CD4-positive, alpha-beta memory T cell (primary cell): ENCODE measurements at regions not wholly inside any gene's neighbourhood (a gene's known extent, or its start where the extent isn't known, plus 50 kb on each side); places are given as distances from the start of the nearest gene placed in this dataset.

Experiments
- CTCF ChIA-PET: fragments of 350-600 bp; sonication (Branson Sonifier 250); formaldehyde crosslinking; loops from one replicate; lab custom pipeline; 2021; ENCODE audit warnings: inconsistent platforms; ENCODE audit not compliant: partially characterized antibody; lab: Charles Lee
- POLR2A ChIA-PET: fragments of 350-600 bp; sonication (Branson Sonifier 250); formaldehyde crosslinking; loops from one replicate; lab custom pipeline; 2021; ENCODE audit not compliant: partially characterized antibody; lab: Charles Lee
- DNase-seq, 5 donors: peaks; one replicate each; pipeline versions ENCODE4 v3.0.0 to v3.0.0-alpha.2; 2020 to 2022; ENCODE audit warnings: mixed read lengths in 1 of 5
- H3K27ac ChIP-seq: one replicate; pipeline ENCODE4 v1.7.0; 2013; ENCODE audit warnings: low read depth, low read length
- H3K27me3 ChIP-seq: 2 replicates; pipeline ENCODE4 v1.7.0; 2013; ENCODE audit warnings: mild to moderate bottlenecking, low read length, moderate library complexity; ENCODE audit not compliant: insufficient read depth
- H3K36me3 ChIP-seq: 2 replicates; pipeline ENCODE4 v1.7.0; 2013; ENCODE audit warnings: mild to moderate bottlenecking, low read length, moderate library complexity; ENCODE audit not compliant: insufficient read depth
- H3K4me1 ChIP-seq: 2 replicates; pipeline ENCODE4 v1.7.0; 2013; ENCODE audit warnings: mild to moderate bottlenecking, low read length, moderate library complexity; ENCODE audit not compliant: insufficient read depth
- H3K4me3 ChIP-seq, 2 donors: one replicate each; pipeline ENCODE4 v1.7.0; 2013; ENCODE audit warnings: low read length in 2 of 2, mild to moderate bottlenecking in 1 of 2
- H3K9me3 ChIP-seq, 2 donors: one replicate each; pipeline ENCODE4 v1.7.0; 2013; ENCODE audit warnings: low read length in 2 of 2, control low read depth in 1 of 2; ENCODE audit not compliant: control insufficient read depth in 1 of 2
- H3K27ac Mint-ChIP-seq, 7 donors: one replicate each; pipeline ENCODE4 v1.8.0; 2020 to 2021; ENCODE audit warnings: mixed read lengths in 7 of 7, mild to moderate bottlenecking in 6 of 7, inconsistent platforms in 3 of 7, moderate library complexity in 3 of 7
- H3K27me3 Mint-ChIP-seq, 2 donors: one replicate each; pipeline ENCODE4 v1.8.0; 2020 to 2021; ENCODE audit warnings: mixed read lengths in 2 of 2
- H3K36me3 Mint-ChIP-seq, 2 donors: one replicate each; pipeline ENCODE4 v1.8.0; 2020 to 2021; ENCODE audit warnings: mixed read lengths in 2 of 2, inconsistent platforms in 1 of 2, mild to moderate bottlenecking in 1 of 2
- H3K4me1 Mint-ChIP-seq, 4 donors: one replicate each; pipeline ENCODE4 v1.8.0; 2020 to 2021; ENCODE audit warnings: mixed read lengths in 4 of 4, mild to moderate bottlenecking in 1 of 4
- H3K4me3 Mint-ChIP-seq, 8 donors: one replicate each; pipeline ENCODE4 v1.8.0; 2020 to 2021; ENCODE audit warnings: mixed read lengths in 8 of 8, mild to moderate bottlenecking in 7 of 8, moderate library complexity in 6 of 8, inconsistent platforms in 3 of 8
- H3K9me3 Mint-ChIP-seq, 8 donors: one replicate each; pipeline ENCODE4 v1.8.0; 2020 to 2021; ENCODE audit warnings: mixed read lengths in 8 of 8, mild to moderate bottlenecking in 5 of 8, inconsistent platforms in 3 of 8, moderate library complexity in 1 of 8
- intact Hi-C: fragments of 100-400 bp; cut with micrococcal nuclease; formaldehyde crosslinking; loops from one replicate; pipeline ENCODE4 v1.15.1; 2023

DNA sequence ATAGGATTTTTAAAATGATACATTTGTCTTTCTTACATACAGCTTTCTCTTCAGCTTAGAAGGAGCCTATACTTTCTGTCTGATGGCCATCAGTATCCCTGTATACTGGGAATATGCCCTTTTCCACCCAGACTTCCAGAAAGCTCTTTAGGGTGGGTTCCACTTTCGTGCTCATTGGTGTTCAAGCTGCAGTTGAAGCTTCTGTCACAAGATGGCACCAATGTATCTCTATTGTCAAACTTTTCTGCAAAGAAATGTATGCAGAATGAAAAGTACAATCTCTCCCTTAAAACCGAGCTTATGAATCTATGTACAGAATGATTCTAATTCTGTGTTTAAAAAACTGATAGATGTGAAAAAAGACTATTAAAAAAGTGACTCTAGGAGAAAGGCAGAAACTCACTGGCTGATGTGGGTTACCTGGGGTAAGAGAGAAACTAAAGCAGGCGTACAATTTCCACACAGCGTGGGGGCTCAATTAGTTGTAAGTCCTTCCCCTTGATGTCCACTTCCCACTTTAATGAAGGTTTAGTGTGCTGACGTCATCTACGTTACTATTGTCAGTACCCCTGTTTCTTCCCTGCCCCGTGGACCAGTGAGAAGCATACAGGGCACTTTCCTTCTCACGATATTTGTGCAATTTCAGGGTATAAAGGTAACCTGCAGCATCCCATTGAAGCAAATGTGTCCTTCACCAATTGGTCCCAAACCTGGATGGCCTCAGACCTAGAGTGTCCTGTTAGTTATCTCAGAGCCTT is 57.3 kb upstream of the TCEAL2 start:
- no peaks in the 10 kb centered on the region for H3K27me3 ChIP-seq
- POLR2A ChIA-PET: no interaction called here
- no peaks in the 10 kb centered on the region for H3K36me3 Mint-ChIP-seq
- H3K4me3 ChIP-seq: no peak overlapping the region
- H3K4me1 ChIP-seq: no peaks in the 10 kb centered on the region
- peaks cover 2 to 5% of the 10 kb centered on the region in 2 donors for H3K27me3 Mint-ChIP-seq
- peaks cover 0 to 12% (median 2%) of the 10 kb centered on the region in 8 donors for H3K9me3 Mint-ChIP-seq
- CTCF ChIA-PET: interaction anchor here (1.0 to 1.8 kb wide), 4 partner anchors 15 to 883 kb away, joined by 3 to 4 read pairs (median 4); no protein-coding TSS in a partner anchor
- no peak overlapping the region for H3K27ac Mint-ChIP-seq
- H3K27ac ChIP-seq: no peak overlapping the region
- peak in 4 of 5 donors; percentile 12 to 24 (median 22) for DNase-seq
- no peaks in the 10 kb centered on the region for H3K4me1 Mint-ChIP-seq
- intact Hi-C loops: loop anchor here (1.0 to 5.0 kb wide), 2 partner anchors 471 to 795 kb away; no protein-coding TSS in a partner anchor
- no peaks in the 10 kb centered on the region for H3K36me3 ChIP-seq
- H3K4me3 Mint-ChIP-seq: no peak overlapping the region
- no peaks in the 10 kb centered on the region for H3K9me3 ChIP-seq

DNA sequence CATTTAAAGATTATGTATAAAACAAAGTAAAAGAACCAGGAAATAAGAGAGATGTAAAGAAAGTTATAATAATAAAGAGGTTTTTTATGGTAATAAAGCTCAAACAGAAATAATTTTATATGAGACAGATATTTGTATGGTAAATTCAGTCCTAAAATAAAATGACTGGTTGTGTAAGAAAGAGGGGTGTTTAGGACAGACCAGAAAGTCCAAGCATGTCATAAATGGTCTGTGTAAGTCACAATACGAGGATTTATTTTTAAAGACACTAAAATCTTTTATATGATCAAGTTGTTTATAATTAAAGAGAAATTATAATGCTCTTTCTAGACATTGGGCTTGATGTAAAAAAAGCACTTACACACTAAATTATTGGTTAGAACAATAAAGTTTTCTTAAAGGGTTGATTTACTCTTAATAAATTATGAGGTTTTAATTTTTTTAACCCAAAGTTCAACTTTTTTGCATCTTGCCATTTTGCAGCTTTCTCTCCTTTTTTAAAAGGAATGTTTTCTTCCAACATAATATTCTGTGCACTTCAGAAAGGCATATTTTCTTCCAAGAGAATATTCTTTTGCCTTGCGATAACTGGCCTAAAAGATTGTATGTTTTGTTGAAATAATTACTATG is 61.9 kb upstream of the TCEAL2 start:
- H3K9me3 ChIP-seq: no peaks in the 10 kb centered on the region
- Mint-ChIP-seq H3K9me3 (peaks cover 0 to 12% (median 2%) of the 10 kb centered on the region in 8 donors), H3K36me3 (no peaks in the 10 kb centered on the region), H3K27me3 (peaks cover 0 to 8% of the 10 kb centered on the region in 2 donors), H3K4me3 (no peak overlapping the region), H3K27ac (no peak overlapping the region), H3K4me1 (no peaks in the 10 kb centered on the region)
- POLR2A ChIA-PET: no interaction called here
- H3K4me1 ChIP-seq: no peaks in the 10 kb centered on the region
- no peaks in the 10 kb centered on the region for H3K27me3 ChIP-seq
- no peak overlapping the region for H3K27ac ChIP-seq
- no peak overlapping the region for H3K4me3 ChIP-seq
- CTCF ChIA-PET: interaction anchor here (1.4 kb wide), 1 partner anchor 9 kb away, joined by 3 read pairs; no protein-coding TSS in a partner anchor
- H3K36me3 ChIP-seq: no peaks in the 10 kb centered on the region
- no peak for DNase-seq
- intact Hi-C loops: no loop called here

DNA sequence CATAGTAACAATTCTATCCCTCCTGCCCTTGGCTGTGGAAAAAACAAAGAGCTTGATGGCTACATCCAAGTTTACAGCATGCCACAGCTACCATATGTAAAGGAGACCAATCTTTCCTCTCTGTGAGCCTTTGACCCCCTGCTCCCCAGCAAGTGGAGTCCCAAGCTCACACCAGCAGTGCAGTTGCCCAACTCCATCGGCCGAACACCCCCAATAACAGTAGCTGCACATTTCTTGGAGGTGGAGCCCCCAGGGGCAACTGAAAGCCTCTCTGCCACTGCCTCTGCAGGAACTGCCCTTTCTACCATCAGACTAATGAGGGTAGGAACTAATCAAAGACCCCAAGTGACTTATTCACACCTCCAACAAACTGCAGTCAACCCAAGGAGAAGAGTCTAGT is 81.0 kb upstream of the TCEAL2 start:
- Histone ChIP-seq H3K27ac (no peak overlapping the region), H3K4me3 (no peak overlapping the region), H3K27me3 (no peaks in the 10 kb centered on the region), H3K36me3 (no peaks in the 10 kb centered on the region), H3K9me3 (no peaks in the 10 kb centered on the region), H3K4me1 (no peaks in the 10 kb centered on the region)
- H3K27me3 Mint-ChIP-seq: no peaks in the 10 kb centered on the region
- H3K27ac Mint-ChIP-seq: no peak overlapping the region
- no peak for DNase-seq
- peaks cover 0 to 3% (median 0%) of the 10 kb centered on the region in 8 donors for H3K9me3 Mint-ChIP-seq
- H3K4me3 Mint-ChIP-seq: no peak overlapping the region
- intact Hi-C loops: no loop called here
- H3K36me3 Mint-ChIP-seq: no peaks in the 10 kb centered on the region
- ChIA-PET POLR2A (no interaction called here), CTCF (no interaction called here)
- H3K4me1 Mint-ChIP-seq: no peaks in the 10 kb centered on the region

DNA sequence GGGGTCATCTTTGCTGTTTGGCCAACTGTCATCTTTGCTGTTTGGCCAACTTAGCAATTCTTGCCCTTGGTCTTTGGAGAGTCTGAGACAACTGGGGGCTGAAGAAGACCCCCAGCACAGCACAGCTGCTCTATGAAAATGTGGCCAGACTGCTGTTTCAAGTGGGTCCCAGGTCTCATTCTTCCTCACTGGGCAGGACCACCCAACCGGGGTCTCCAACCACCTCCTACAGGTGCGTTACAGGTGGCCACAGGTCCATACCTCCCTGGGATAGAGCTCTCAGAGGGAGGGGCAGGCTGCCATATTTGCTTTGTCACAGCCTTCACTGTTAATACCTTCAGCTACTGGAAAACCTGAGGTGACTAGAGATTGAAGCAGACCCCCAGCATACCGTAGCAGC is 82.1 kb upstream of the TCEAL2 start:
- no peak overlapping the region for H3K27ac Mint-ChIP-seq
- no peaks in the 10 kb centered on the region for H3K36me3 ChIP-seq
- H3K9me3 Mint-ChIP-seq: peaks cover 0 to 3% (median 0%) of the 10 kb centered on the region in 8 donors
- H3K27ac ChIP-seq: no peak overlapping the region
- H3K27me3 Mint-ChIP-seq: no peaks in the 10 kb centered on the region
- H3K4me3 Mint-ChIP-seq: no peak overlapping the region
- intact Hi-C loops: no loop called here
- CTCF ChIA-PET: no interaction called here
- no peak overlapping the region for H3K4me3 ChIP-seq
- H3K4me1 Mint-ChIP-seq: no peaks in the 10 kb centered on the region
- no peak for DNase-seq
- POLR2A ChIA-PET: no interaction called here
- H3K27me3 ChIP-seq: no peaks in the 10 kb centered on the region
- no peaks in the 10 kb centered on the region for H3K4me1 ChIP-seq
- H3K9me3 ChIP-seq: no peaks in the 10 kb centered on the region
- H3K36me3 Mint-ChIP-seq: no peaks in the 10 kb centered on the region

DNA sequence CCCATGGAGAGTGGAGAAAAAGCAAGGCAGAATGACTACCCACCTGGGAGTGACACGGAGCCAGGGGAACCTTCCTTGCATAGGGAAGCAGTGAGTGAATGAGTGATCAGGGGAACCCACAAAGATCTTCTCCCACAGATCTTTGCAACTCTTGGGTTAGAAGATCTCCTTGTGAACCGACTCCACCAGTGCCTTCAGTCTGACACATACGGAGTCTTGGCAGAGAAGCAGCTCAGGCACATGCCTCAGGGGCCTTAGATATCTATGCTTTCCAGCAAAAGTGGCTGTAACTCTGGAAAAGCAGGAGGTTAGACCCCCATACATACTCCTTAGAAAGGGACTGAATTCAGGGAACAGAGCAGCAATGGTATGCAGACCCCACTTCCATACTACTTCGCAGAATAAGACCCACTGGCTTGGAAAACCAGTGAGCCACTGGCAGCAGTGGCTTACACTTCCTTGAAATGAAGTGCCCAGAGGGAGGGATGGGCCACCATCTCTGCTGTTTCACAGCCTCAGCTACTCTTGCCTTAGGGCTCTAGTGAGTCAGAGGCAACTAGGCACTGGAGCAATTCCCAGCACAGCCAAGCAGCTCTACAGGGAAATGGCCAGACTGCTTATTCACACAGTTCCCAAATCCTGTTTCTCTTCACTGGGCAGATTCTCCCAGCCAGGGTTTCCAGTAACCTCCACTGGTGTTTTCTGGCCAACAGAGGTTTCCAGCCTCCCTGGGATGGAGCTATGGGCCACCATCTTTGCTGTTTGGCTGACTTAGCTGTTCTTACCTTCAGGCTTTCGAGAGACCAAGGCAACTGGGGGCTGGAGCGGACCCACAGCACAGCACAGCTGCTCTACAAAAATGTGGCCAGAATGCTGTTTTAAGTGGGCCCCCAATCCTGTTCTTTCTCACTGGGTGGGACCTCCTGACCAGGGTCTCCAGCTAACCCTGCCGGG is 82.8 kb upstream of the TCEAL2 start:
- Mint-ChIP-seq H3K4me3 (no peak overlapping the region), H3K4me1 (no peaks in the 10 kb centered on the region), H3K27me3 (no peaks in the 10 kb centered on the region), H3K36me3 (no peaks in the 10 kb centered on the region), H3K9me3 (peaks cover 0 to 3% (median 0%) of the 10 kb centered on the region in 8 donors), H3K27ac (no peak overlapping the region)
- intact Hi-C loops: no loop called here
- ChIA-PET POLR2A (no interaction called here), CTCF (no interaction called here)
- H3K9me3 ChIP-seq: no peaks in the 10 kb centered on the region
- H3K4me1 ChIP-seq: no peaks in the 10 kb centered on the region
- no peak overlapping the region for H3K27ac ChIP-seq
- H3K27me3 ChIP-seq: no peaks in the 10 kb centered on the region
- H3K36me3 ChIP-seq: no peaks in the 10 kb centered on the region
- no peak overlapping the region for H3K4me3 ChIP-seq
- no peak for DNase-seq

DNA sequence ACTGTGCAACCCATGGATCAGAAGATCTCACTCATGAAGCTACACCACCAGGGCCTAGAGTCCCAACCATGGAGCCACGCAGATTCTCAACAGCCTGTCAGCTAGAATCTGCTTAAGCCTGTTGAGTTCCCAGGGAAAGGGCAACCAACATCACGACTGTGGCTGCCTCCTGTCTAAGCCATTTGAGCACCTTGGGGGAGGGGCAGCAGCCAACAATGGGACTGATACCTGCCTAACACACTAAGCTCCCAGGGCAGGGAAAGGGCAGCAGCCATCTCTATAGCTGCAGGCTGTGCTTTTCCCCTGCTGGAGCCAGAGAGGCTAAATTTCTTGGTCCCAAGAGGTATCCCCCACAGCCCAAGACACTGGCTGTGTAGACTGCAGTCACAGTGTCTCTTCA is 96.5 kb upstream of the TCEAL2 start:
- H3K4me3 Mint-ChIP-seq: no peak overlapping the region
- H3K4me1 ChIP-seq: no peaks in the 10 kb centered on the region
- H3K36me3 Mint-ChIP-seq: no peaks in the 10 kb centered on the region
- ChIA-PET POLR2A (no interaction called here), CTCF (no interaction called here)
- H3K4me1 Mint-ChIP-seq: no peaks in the 10 kb centered on the region
- intact Hi-C loops: no loop called here
- H3K9me3 ChIP-seq: no peaks in the 10 kb centered on the region
- no peaks in the 10 kb centered on the region for H3K27me3 ChIP-seq
- no peak overlapping the region for H3K27ac Mint-ChIP-seq
- H3K4me3 ChIP-seq: no peak overlapping the region
- DNase-seq: no peak
- H3K27ac ChIP-seq: no peak overlapping the region
- H3K36me3 ChIP-seq: no peaks in the 10 kb centered on the region
- H3K9me3 Mint-ChIP-seq: peaks cover 0 to 33% (median 25%) of the 10 kb centered on the region in 8 donors
- H3K27me3 Mint-ChIP-seq: peaks cover 0 to 1% of the 10 kb centered on the region in 2 donors

DNA sequence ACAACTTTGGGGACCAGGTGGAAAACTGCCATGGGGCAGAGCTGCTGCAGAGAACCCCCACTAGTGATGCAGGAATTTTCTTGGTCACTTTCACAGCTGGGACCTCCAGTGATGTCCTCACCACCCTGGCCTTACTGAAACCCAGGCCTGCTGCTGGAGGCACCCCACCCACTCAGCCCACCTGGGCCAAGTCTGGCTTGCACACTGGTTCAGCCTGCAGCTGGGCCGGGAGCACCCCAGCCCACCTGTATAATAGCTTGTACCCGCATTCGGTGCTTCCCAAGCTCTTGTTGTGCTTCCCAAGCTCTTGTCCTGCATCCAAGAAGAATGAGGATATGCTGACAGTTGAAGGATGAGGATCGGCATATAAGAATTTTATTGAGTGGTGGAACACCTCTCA is 86.4 kb upstream of the ZMAT1 start:
- Mint-ChIP-seq H3K27ac (no peak overlapping the region), H3K27me3 (peaks cover 0 to 2% of the 10 kb centered on the region in 2 donors), H3K36me3 (no peaks in the 10 kb centered on the region), H3K9me3 (peaks cover 0 to 17% (median 14%) of the 10 kb centered on the region in 8 donors), H3K4me1 (no peaks in the 10 kb centered on the region), H3K4me3 (no peak overlapping the region)
- no peaks in the 10 kb centered on the region for H3K9me3 ChIP-seq
- no peaks in the 10 kb centered on the region for H3K36me3 ChIP-seq
- no peak overlapping the region for H3K27ac ChIP-seq
- intact Hi-C loops: no loop called here
- ChIA-PET CTCF (no interaction called here), POLR2A (no interaction called here)
- no peaks in the 10 kb centered on the region for H3K27me3 ChIP-seq
- no peak overlapping the region for H3K4me3 ChIP-seq
- no peak for DNase-seq
- H3K4me1 ChIP-seq: no peaks in the 10 kb centered on the region
